ENCODE measurements at regions not wholly inside any gene's neighbourhood (a gene's known extent, or its start where the extent isn't known, plus 50 kb on each side); places are given as distances from the start of the nearest gene placed in this dataset.

- DNase-seq (no peak), ATAC-seq (no peak)
- Histone ChIP-seq H4K20me1 (ENCODE audit: low read length) (no peaks in the 10 kb centered on the region), H3K4me3 (ENCODE audit: low read length) (no peak overlapping the region), H3K9ac (ENCODE audit: low read length) (no peak overlapping the region), H2AFZ (ENCODE audit: low read length) (no peak overlapping the region), H3K4me1 (ENCODE audit: insufficient read depth, low read length) (no peaks in the 10 kb centered on the region), H3K9me3 (ENCODE audit: low read length) (no peaks in the 10 kb centered on the region), H3K27ac (ENCODE audit: low read length) (no peak overlapping the region), H3K27me3 (ENCODE audit: low read length) (no peaks in the 10 kb centered on the region), H3K79me2 (ENCODE audit: low read length) (no peaks in the 10 kb centered on the region), H3K36me3 (ENCODE audit: low read depth, low read length) (no peaks in the 10 kb centered on the region), H3K9me2 (replicated peaks; ENCODE audit: low read length) (no peaks in the 10 kb centered on the region), H3F3A (ENCODE audit: low read length, unreplicated experiment) (no peaks in the 10 kb centered on the region), H3K4me2 (ENCODE audit: low read length) (no peak overlapping the region)
- BruUV-seq (replicated peaks), result no TSS peak
- ChIA-PET CTCF (no interaction called here), POLR2A (ENCODE audit: unreplicated experiment) (no interaction called here)
- no peak for TF ChIP-seq EZH2phosphoT487 (IDR thresholded peaks at IDR 0.05; ENCODE audit: borderline replicate concordance, low read length)
- no peak for TF ChIP-seq CTCF (conservative IDR thresholded peaks at IDR 0.05; ENCODE audit: low read depth, low read length)
- no peak for TF ChIP-seq EZH2 (IDR thresholded peaks at IDR 0.05; ENCODE audit: low read length, unreplicated experiment)
- intact Hi-C loops (cut with micrococcal nuclease), result no loop called here
Observed at GRCh38 chr1:239436286-239436685, 49.9 kb downstream of the CHRM3 start.

GRCh38 chr1:239437822-239438221, 51.5 kb downstream of the CHRM3 start:
- H3K4me1 ChIP-seq (ENCODE audit: insufficient read depth, low read length), result 0 out of 2 replicates have a peak, but pooled peaks cover 4% of the 10 kb centered on the region
- H3K27ac ChIP-seq (ENCODE audit: low read length), result no peak overlapping the region
- H3K79me2 ChIP-seq (ENCODE audit: low read length), result no peaks in the 10 kb centered on the region
- H3K4me3 ChIP-seq (ENCODE audit: low read length), result no peak overlapping the region
- no peaks in the 10 kb centered on the region for H3K27me3 ChIP-seq (ENCODE audit: low read length)
- no peaks in the 10 kb centered on the region for H4K20me1 ChIP-seq (ENCODE audit: low read length)
- POLR2A ChIA-PET (ENCODE audit: unreplicated experiment), result no interaction called here
- ATAC-seq (no peak), DNase-seq (no peak)
- H3K9ac ChIP-seq (ENCODE audit: low read length), result no peak overlapping the region
- BruUV-seq (replicated peaks), result no TSS peak
- no peaks in the 10 kb centered on the region for H3K36me3 ChIP-seq (ENCODE audit: low read depth, low read length)
- CTCF ChIA-PET, result no interaction called here
- H3K9me2 ChIP-seq (replicated peaks; ENCODE audit: low read length), result no peaks in the 10 kb centered on the region
- no peaks in the 10 kb centered on the region for H3K9me3 ChIP-seq (ENCODE audit: low read length)
- H2AFZ ChIP-seq (ENCODE audit: low read length), result no peak overlapping the region
- TF ChIP-seq EZH2 (IDR thresholded peaks at IDR 0.05; ENCODE audit: low read length, unreplicated experiment), result no peak
- no peak for TF ChIP-seq CTCF (conservative IDR thresholded peaks at IDR 0.05; ENCODE audit: low read depth, low read length)
- TF ChIP-seq EZH2phosphoT487 (IDR thresholded peaks at IDR 0.05; ENCODE audit: borderline replicate concordance, low read length), result no peak
- no peak overlapping the region for H3K4me2 ChIP-seq (ENCODE audit: low read length)
- no peaks in the 10 kb centered on the region for H3F3A ChIP-seq (ENCODE audit: low read length, unreplicated experiment)
- intact Hi-C loops (cut with micrococcal nuclease), result no loop called here

- DNase-seq (no peak), ATAC-seq (no peak)
- no peaks in the 10 kb centered on the region for H3K27me3 ChIP-seq (ENCODE audit: low read length)
- intact Hi-C loops (cut with micrococcal nuclease), result no loop called here
- H3K79me2 ChIP-seq (ENCODE audit: low read length), result no peaks in the 10 kb centered on the region
- TF ChIP-seq EZH2phosphoT487 (IDR thresholded peaks at IDR 0.05; ENCODE audit: borderline replicate concordance, low read length) (no peak), EZH2 (IDR thresholded peaks at IDR 0.05; ENCODE audit: low read length, unreplicated experiment) (no peak), CTCF (conservative IDR thresholded peaks at IDR 0.05; ENCODE audit: low read depth, low read length) (no peak)
- H3K4me2 ChIP-seq (ENCODE audit: low read length), result no peak overlapping the region
- no peak overlapping the region for H3K9ac ChIP-seq (ENCODE audit: low read length)
- no peak overlapping the region for H3K27ac ChIP-seq (ENCODE audit: low read length)
- no peak overlapping the region for H2AFZ ChIP-seq (ENCODE audit: low read length)
- H3K36me3 ChIP-seq (ENCODE audit: low read depth, low read length), result no peaks in the 10 kb centered on the region
- CTCF ChIA-PET, result no interaction called here
- H3K9me3 ChIP-seq (ENCODE audit: low read length), result no peaks in the 10 kb centered on the region
- POLR2A ChIA-PET (ENCODE audit: unreplicated experiment), result interaction anchor here (0.7 kb wide), 1 partner anchor 7 kb away, joined by 3 read pairs; no protein-coding TSS in a partner anchor
- no peaks in the 10 kb centered on the region for H4K20me1 ChIP-seq (ENCODE audit: low read length)
- H3F3A ChIP-seq (ENCODE audit: low read length, unreplicated experiment), result no peaks in the 10 kb centered on the region
- H3K9me2 ChIP-seq (replicated peaks; ENCODE audit: low read length), result no peaks in the 10 kb centered on the region
- 0 out of 2 replicates have a peak, but pooled peaks cover 5% of the 10 kb centered on the region for H3K4me1 ChIP-seq (ENCODE audit: insufficient read depth, low read length)
- BruUV-seq (replicated peaks), result no TSS peak
- no peak overlapping the region for H3K4me3 ChIP-seq (ENCODE audit: low read length)
Observed at GRCh38 chr1:239438891-239439290, 52.5 kb downstream of the CHRM3 start.

All from PC-3 (cell line).